VCaP (cell line): ENCODE measurements at regions not wholly inside any gene's neighbourhood (a gene's known extent, or its start where the extent isn't known, plus 50 kb on each side); places are given as distances from the start of the nearest gene placed in this dataset.

ENCODE experiments used
- H3K27ac ChIP-seq: fragments of 450-650 bp; 2 replicates; pipeline ENCODE4 v1.5.1; 2017
- TF ChIP-seq, protein P1 (sequence below): fragments of 450-650 bp; conservative IDR thresholded peaks from 2 replicates; pipeline ENCODE4 v1.5.1; 2017; ENCODE audit warnings: mild to moderate bottlenecking, moderate library complexity

DNA sequence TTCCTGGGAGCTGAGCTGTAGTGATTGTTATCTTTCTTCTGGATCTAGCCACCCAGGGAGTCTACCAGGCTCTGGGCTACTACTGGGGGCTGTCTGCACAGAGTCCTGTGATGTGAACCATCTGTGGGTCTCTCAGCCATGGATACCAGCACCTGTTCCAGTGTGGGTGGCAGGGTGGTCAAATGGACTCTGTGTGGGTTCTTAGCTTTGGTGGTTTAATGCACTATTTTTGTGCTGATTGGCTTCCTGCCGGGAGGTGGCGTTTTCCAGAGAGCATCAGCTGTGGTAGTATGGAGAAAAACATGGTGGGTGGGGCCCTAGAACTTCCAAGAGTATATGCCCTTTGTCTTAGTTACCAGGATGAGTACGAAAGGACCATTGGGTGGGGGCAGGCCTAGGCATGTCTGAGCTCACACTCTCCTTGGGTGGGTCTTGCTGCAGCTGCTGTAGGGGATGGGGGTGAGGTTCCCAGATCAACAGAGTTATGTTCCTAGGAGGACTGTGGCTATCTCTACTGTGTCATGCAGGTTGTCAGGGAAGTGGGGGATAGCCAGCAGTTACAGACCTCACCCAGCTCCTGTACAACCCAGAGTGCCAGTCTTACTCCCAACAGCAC lies 264.8 kb upstream of the LDB2 start:
- H3K27ac ChIP-seq: no peak overlapping the region
- TF ChIP-seq, protein P1, sequence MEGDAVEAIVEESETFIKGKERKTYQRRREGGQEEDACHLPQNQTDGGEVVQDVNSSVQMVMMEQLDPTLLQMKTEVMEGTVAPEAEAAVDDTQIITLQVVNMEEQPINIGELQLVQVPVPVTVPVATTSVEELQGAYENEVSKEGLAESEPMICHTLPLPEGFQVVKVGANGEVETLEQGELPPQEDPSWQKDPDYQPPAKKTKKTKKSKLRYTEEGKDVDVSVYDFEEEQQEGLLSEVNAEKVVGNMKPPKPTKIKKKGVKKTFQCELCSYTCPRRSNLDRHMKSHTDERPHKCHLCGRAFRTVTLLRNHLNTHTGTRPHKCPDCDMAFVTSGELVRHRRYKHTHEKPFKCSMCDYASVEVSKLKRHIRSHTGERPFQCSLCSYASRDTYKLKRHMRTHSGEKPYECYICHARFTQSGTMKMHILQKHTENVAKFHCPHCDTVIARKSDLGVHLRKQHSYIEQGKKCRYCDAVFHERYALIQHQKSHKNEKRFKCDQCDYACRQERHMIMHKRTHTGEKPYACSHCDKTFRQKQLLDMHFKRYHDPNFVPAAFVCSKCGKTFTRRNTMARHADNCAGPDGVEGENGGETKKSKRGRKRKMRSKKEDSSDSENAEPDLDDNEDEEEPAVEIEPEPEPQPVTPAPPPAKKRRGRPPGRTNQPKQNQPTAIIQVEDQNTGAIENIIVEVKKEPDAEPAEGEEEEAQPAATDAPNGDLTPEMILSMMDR: no peak

DNA sequence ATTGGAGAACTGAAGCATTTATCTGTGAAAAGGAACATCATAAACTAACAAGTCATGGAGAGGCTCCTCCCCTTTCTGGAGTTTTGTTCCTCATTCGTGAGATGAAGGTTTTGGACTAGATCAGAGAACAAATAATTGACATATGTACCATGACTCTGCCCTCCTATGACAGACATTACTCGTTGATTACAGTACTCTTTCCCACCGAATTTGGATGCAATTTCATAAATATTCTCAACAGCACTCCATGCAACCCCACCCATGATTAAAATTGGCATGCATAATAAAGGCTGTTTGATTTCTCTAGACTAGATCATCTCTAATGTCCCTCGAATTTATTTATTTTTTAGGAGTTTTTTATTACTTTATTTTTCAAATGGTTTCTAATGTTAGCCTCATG lies 258.9 kb upstream of the LDB2 start:
- TF ChIP-seq, protein P1: no peak
- H3K27ac ChIP-seq: no peak overlapping the region

DNA sequence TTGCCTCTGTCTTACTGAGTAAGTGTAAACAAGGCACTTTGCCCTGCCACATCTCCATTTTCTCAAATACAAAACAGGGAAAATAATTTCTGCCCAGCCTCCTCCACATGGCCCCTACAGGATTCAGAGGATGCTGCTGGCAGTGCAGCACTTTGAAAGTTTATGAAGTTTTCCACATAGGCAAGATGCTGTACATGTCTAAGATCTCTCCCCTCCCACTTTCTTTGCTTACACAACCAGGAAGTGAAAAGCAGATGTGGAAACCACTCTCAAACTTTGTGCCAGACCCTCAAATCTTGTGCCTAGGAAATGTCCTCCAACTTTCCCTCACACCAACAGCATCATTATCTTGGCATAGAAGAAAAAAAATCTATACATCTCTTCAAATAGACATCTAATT lies 257.0 kb upstream of the LDB2 start:
- no peak overlapping the region for H3K27ac ChIP-seq
- TF ChIP-seq, protein P1: no peak

DNA sequence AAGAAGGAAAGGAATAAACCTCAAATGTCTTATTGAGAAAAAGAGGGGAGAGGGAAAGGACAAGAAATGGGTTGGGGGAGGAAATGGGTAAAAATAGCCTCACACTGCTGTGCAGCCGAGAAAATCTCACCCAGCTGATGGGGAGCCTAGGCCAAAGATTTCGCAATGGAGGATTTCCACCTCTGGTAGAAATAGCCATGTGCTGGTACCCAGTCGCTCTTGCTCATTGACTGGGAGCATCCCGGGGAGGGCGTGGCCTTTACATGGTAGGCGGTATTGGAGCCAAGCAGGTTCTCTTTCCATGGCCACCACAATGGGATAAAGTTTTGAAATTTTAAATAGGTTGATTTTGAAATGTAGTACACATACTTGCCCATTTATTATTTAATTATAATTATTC lies 255.1 kb upstream of the LDB2 start:
- no peak overlapping the region for H3K27ac ChIP-seq
- TF ChIP-seq, protein P1: no peak

DNA sequence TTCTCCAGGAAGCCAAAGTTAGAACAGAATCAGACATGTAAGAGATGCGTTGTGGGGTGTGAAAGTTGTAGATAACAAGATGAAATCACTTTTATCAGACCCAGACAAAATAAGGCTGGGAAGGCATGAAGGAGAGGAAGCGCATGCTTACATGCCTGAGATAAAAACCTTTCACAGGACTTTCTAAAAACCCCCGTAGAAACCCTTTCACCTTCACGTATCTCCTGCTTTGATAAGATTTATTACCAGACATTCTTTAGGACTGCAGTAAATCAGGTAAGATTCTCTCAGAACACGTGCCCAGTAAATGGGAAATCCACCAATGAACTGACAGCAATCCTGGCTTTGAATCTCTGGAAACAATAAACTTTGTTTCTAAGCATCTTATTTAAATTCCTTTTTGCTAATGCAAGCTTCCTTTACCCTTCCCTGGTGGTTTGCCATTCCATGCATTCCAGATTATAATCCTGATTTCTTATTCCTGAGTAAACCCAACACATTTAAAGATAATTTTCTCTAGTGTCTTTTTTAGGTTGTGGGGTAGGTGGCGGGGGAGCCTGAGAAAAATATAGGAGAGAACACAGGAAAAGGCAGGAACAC lies 254.6 kb upstream of the LDB2 start:
- H3K27ac ChIP-seq: no peak overlapping the region
- TF ChIP-seq, protein P1: no peak

DNA sequence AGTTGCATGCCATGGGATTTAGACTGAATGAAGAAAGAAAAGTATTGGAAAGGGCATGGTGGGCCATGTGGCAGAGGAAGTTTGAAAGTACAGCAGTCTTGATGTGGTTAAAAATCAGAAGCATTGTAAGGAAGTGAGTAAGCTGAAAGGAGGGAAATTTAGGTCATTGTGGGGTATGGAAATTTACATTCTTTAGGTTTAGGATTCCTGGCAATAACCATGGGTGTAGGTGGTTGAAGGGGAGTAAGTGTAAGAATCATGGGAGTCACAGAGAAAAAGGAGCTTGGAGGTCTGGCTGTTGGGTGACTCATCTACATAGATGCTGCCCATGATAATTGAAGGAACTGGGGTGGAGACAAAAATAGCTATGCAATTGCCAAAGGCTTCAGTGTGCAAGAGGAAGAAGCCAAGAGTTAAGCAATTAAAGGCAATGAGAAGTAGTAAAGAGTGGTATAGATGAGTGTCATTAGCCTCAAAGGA lies 243.8 kb upstream of the LDB2 start:
- TF ChIP-seq, protein P1: no peak
- no peak overlapping the region for H3K27ac ChIP-seq

DNA sequence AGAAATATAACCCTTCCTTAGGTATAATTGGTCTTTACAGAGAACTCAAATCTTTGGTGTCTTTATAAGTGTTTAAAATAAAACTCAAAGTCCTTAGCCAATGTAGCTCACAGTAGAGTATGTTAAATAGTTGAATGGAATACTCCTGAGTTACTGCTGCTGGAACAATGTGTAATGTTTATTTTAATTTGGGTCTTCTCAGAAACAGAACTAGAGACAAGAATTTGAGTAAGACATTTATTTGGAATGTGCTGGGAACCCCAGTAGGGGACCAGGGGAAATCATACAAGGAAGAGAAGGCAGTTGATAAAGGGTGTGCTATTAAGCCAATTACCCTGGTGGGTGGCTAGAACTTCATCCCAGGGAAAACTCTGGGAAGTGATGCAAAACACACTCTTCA lies 240.4 kb upstream of the LDB2 start:
- TF ChIP-seq, protein P1: no peak

More for the DNA sequence above, 240.4 kb upstream of the LDB2 start:
- no peak overlapping the region for H3K27ac ChIP-seq
